KMS-11 (cell line): ENCODE measurements at regions not wholly inside any gene's neighbourhood (a gene's known extent, or its start where the extent isn't known, plus 50 kb on each side); places are given as distances from the start of the nearest gene placed in this dataset.

Experiments used
- H2AFZ ChIP-seq: fragments of 200-600 bp; sonication (generic); 2 replicates; pipeline ENCODE4 v1.6.1; 2016; ENCODE audit warnings: antibody characterized with exemption, mixed run types, low read depth
- H3K27ac ChIP-seq: fragments of 200-600 bp; sonication (generic); 2 replicates; pipeline ENCODE4 v1.6.1; 2016; ENCODE audit warnings: mild to moderate bottlenecking, mixed run types
- H3K27me3 ChIP-seq: fragments of 200-600 bp; sonication (generic); 2 replicates; pipeline ENCODE4 v1.6.1; 2017; ENCODE audit warnings: mild to moderate bottlenecking, low read depth, mixed run types, moderate library complexity; ENCODE audit not compliant: insufficient read depth
- H3K36me3 ChIP-seq: fragments of 200-600 bp; sonication (generic); 2 replicates; pipeline ENCODE4 v1.6.1; 2017; ENCODE audit warnings: mild to moderate bottlenecking, mixed run types; ENCODE audit not compliant: insufficient read depth
- H3K4me1 ChIP-seq: fragments of 200-600 bp; sonication (generic); 2 replicates; pipeline ENCODE4 v1.6.1; 2016; ENCODE audit warnings: mild to moderate bottlenecking, low read depth, mixed run types; ENCODE audit not compliant: poor library complexity, severe bottlenecking
- H3K4me2 ChIP-seq: fragments of 200-600 bp; sonication (generic); 2 replicates; pipeline ENCODE4 v1.7.0; 2016; ENCODE audit warnings: mild to moderate bottlenecking, mixed run types
- H3K4me3 ChIP-seq: fragments of 200-600 bp; sonication (generic); IDR thresholded peaks from 2 replicates; pipeline ENCODE4 v1.6.1; 2017; ENCODE audit warnings: low read depth, low read length, mixed read lengths; ENCODE audit not compliant: insufficient read depth
- H3K79me2 ChIP-seq: fragments of 200-600 bp; sonication (generic); 2 replicates; pipeline ENCODE4 v1.6.1; 2016; ENCODE audit warnings: low read depth, mixed run types; ENCODE audit not compliant: insufficient read depth
- H3K9ac ChIP-seq: fragments of 200-600 bp; sonication (generic); 2 replicates; pipeline ENCODE4 v1.6.1; 2016; ENCODE audit warnings: mild to moderate bottlenecking, mixed run types
- H4K20me1 ChIP-seq: fragments of 200-600 bp; sonication (generic); 2 replicates; pipeline ENCODE4 v1.6.1; 2016; ENCODE audit warnings: mild to moderate bottlenecking, mixed run types; ENCODE audit not compliant: insufficient read depth
- CTCF ChIP-seq: fragments of 200-600 bp; sonication (generic); conservative IDR thresholded peaks from 2 replicates; pipeline ENCODE4 v1.6.1; 2017; ENCODE audit warnings: low read depth, mild to moderate bottlenecking, antibody characterized with exemption, low read length, moderate library complexity, mixed read lengths

DNA sequence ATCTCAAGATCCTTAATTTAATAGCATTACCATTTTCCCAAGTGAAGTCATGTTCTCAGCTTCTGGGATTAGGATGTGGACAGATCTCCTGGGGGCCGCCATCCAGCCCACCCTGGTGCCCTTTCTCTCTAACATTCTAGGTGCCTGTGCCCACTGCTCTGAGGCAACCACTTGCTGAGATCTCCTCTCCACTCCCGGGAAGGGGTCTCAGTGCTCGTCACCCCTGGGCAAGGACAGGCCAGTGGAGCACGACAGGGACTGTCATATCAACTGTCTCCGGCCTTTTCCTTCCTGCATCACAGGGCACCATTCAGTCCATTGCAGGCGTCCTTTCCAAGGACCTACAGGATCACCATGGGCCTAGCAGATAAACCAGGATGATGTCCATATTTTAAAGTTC, 304.8 kb downstream of the AJAP1 start:
- no peak for TF ChIP-seq CTCF
- Histone ChIP-seq H3K9ac (no peak overlapping the region), H4K20me1 (no peaks in the 10 kb centered on the region), H3K79me2 (no peaks in the 10 kb centered on the region), H3K27me3 (peaks cover 2% of the 10 kb centered on the region; the same call in 1 of the 2 replicates), H3K27ac (no peak overlapping the region), H3K4me1 (no peaks in the 10 kb centered on the region), H3K4me3 (no peak overlapping the region), H2AFZ (no peak overlapping the region), H3K4me2 (no peak overlapping the region), H3K36me3 (no peaks in the 10 kb centered on the region)

- H3K9ac ChIP-seq: no peak overlapping the region
- no peaks in the 10 kb centered on the region for H3K79me2 ChIP-seq
- no peaks in the 10 kb centered on the region for H4K20me1 ChIP-seq
- H3K36me3 ChIP-seq: no peaks in the 10 kb centered on the region
- no peaks in the 10 kb centered on the region for H3K4me1 ChIP-seq
- no peak for TF ChIP-seq CTCF
- no peak overlapping the region for H3K4me2 ChIP-seq
- no peak overlapping the region for H3K27ac ChIP-seq
- H2AFZ ChIP-seq: no peak overlapping the region
- no peak overlapping the region for H3K4me3 ChIP-seq
- H3K27me3 ChIP-seq: peaks cover 2% of the 10 kb centered on the region; the same call in 1 of the 2 replicates
Measured at GRCh38 chr1:4957027-4957426, 302.6 kb downstream of the AJAP1 start.

DNA sequence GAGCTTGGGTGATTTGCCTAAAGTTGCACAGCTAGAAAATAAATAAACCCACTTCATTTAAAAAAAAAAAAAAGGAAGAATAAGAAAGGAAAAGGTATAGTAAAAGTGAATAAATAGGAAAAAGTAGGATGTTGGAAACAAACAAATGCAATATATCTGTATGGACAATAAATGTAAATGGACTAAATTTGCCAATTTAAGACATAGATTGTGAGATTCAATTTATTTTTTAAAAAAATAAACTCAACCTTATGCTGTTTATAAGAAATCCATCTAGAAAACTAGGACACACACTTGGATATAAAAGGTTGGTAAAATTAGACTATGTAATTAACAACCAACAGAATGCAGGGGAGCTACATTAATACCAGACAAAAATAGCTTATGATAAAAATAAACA, 300.0 kb downstream of the AJAP1 start:
- Histone ChIP-seq H3K9ac (no peak overlapping the region), H3K36me3 (no peaks in the 10 kb centered on the region), H2AFZ (no peak overlapping the region), H3K4me1 (no peaks in the 10 kb centered on the region), H3K4me2 (no peak overlapping the region), H3K27me3 (peaks cover 2% of the 10 kb centered on the region; the same call in 1 of the 2 replicates), H3K4me3 (no peak overlapping the region), H4K20me1 (no peaks in the 10 kb centered on the region), H3K27ac (no peak overlapping the region), H3K79me2 (no peaks in the 10 kb centered on the region)
- no peak for TF ChIP-seq CTCF

- Histone ChIP-seq H4K20me1 (no peaks in the 10 kb centered on the region), H3K79me2 (no peaks in the 10 kb centered on the region), H2AFZ (no peak overlapping the region), H3K4me3 (no peak overlapping the region), H3K27me3 (0 out of 2 replicates have a peak, but pooled peaks cover 6% of the 10 kb centered on the region), H3K36me3 (no peaks in the 10 kb centered on the region), H3K9ac (no peak overlapping the region), H3K4me1 (no peaks in the 10 kb centered on the region), H3K4me2 (no peak overlapping the region), H3K27ac (no peak overlapping the region)
- no peak for TF ChIP-seq CTCF
Measured at GRCh38 chr1:4951601-4952000, 297.2 kb downstream of the AJAP1 start.
